Astrocyte (in vitro differentiated cells and primary cell): ENCODE measurements at regions not wholly inside any gene's neighbourhood (a gene's known extent, or its start where the extent isn't known, plus 50 kb on each side); places are given as distances from the start of the nearest gene placed in this dataset.

Experiments
- DNase-seq: peaks from one replicate; pipeline ENCODE4 v3.0.0-alpha.2; 2010; ENCODE audit warnings: low read depth
- FAIRE-seq: peaks from 2 replicates; lab custom pipeline; 2011; peaks lifted over from hg19 to GRCh38; lab: Jason Lieb, UNC
- H2AFZ ChIP-seq: 2 replicates; pipeline ENCODE4 v1.6.0; 2012; ENCODE audit warnings: low read depth, low read length, inconsistent platforms
- H3K27ac ChIP-seq: 2 replicates; pipeline ENCODE4 v1.5.1; 2011; ENCODE audit warnings: low read depth, low read length, inconsistent platforms
- H3K27me3 ChIP-seq: 2 replicates; pipeline ENCODE4 v1.6.0; 2011; ENCODE audit warnings: low read length, inconsistent platforms; ENCODE audit not compliant: insufficient read depth
- H3K36me3 ChIP-seq: 2 replicates; pipeline ENCODE4 v1.5.1; 2011; ENCODE audit warnings: low read length, inconsistent platforms; ENCODE audit not compliant: insufficient read depth
- H3K4me1 ChIP-seq: 2 replicates; pipeline ENCODE4 v1.5.1; 2011; ENCODE audit warnings: low read length, inconsistent platforms; ENCODE audit not compliant: insufficient read depth
- H3K4me2 ChIP-seq: 2 replicates; pipeline ENCODE4 v1.6.0; 2012; ENCODE audit warnings: low read length, inconsistent platforms
- H3K4me3 ChIP-seq: 2 replicates; pipeline ENCODE4 v1.5.1; 2011; ENCODE audit warnings: low read depth, mild to moderate bottlenecking, low read length, inconsistent platforms; ENCODE audit not compliant: insufficient read depth
- H3K79me2 ChIP-seq: 2 replicates; pipeline ENCODE4 v1.6.0; 2012; ENCODE audit warnings: mild to moderate bottlenecking, low read length, inconsistent platforms; ENCODE audit not compliant: insufficient read depth
- H3K9ac ChIP-seq: 2 replicates; pipeline ENCODE4 v1.6.0; 2012; ENCODE audit warnings: mild to moderate bottlenecking, low read length, inconsistent platforms
- H3K9me3 ChIP-seq: 2 replicates; pipeline ENCODE4 v1.5.1; 2012; ENCODE audit warnings: low read depth, mild to moderate bottlenecking, low read length, inconsistent platforms; ENCODE audit not compliant: insufficient read depth
- H4K20me1 ChIP-seq: 2 replicates; pipeline ENCODE4 v1.6.0; 2012; ENCODE audit warnings: low read length, inconsistent platforms; ENCODE audit not compliant: insufficient read depth
- H3K27ac Mint-ChIP-seq: one replicate; pipeline ENCODE4 v1.8.0; 2021; ENCODE audit warnings: mild to moderate bottlenecking, mixed read lengths; ENCODE audit not compliant: unreplicated experiment
- H3K27me3 Mint-ChIP-seq: one replicate; pipeline ENCODE4 v1.8.0; 2021; ENCODE audit warnings: low read depth, mixed read lengths; ENCODE audit not compliant: unreplicated experiment
- H3K36me3 Mint-ChIP-seq: one replicate; pipeline ENCODE4 v1.8.0; 2021; ENCODE audit warnings: low read depth, mixed read lengths; ENCODE audit not compliant: unreplicated experiment
- H3K4me1 Mint-ChIP-seq: one replicate; pipeline ENCODE4 v1.8.0; 2021; ENCODE audit warnings: low read depth, mixed read lengths; ENCODE audit not compliant: unreplicated experiment
- H3K4me3 Mint-ChIP-seq: one replicate; pipeline ENCODE4 v1.8.0; 2021; ENCODE audit warnings: mild to moderate bottlenecking, moderate library complexity, mixed read lengths; ENCODE audit not compliant: unreplicated experiment
- H3K9me3 Mint-ChIP-seq: one replicate; pipeline ENCODE4 v1.8.0; 2021; ENCODE audit warnings: mild to moderate bottlenecking, mixed read lengths; ENCODE audit not compliant: unreplicated experiment
- EZH2 ChIP-seq: IDR thresholded peaks from 2 replicates; pipeline ENCODE4 v1.6.1; 2012; ENCODE audit warnings: mild to moderate bottlenecking, low read length, inconsistent platforms; ENCODE audit not compliant: insufficient read depth
- TF ChIP-seq, protein P1 (sequence below): IDR thresholded peaks from 2 replicates; pipeline ENCODE4 v1.5.1; 2011; ENCODE audit warnings: low read depth, mild to moderate bottlenecking, inconsistent platforms, low read length, moderate library complexity; ENCODE audit not compliant: insufficient read depth

GRCh38 chr16:62353355-62353754 is 317.1 kb upstream of the CDH8 start:
- TF ChIP-seq, protein P1, sequence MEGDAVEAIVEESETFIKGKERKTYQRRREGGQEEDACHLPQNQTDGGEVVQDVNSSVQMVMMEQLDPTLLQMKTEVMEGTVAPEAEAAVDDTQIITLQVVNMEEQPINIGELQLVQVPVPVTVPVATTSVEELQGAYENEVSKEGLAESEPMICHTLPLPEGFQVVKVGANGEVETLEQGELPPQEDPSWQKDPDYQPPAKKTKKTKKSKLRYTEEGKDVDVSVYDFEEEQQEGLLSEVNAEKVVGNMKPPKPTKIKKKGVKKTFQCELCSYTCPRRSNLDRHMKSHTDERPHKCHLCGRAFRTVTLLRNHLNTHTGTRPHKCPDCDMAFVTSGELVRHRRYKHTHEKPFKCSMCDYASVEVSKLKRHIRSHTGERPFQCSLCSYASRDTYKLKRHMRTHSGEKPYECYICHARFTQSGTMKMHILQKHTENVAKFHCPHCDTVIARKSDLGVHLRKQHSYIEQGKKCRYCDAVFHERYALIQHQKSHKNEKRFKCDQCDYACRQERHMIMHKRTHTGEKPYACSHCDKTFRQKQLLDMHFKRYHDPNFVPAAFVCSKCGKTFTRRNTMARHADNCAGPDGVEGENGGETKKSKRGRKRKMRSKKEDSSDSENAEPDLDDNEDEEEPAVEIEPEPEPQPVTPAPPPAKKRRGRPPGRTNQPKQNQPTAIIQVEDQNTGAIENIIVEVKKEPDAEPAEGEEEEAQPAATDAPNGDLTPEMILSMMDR: no peak
- no peak for TF ChIP-seq EZH2
- no peak overlapping the region for H3K4me3 Mint-ChIP-seq
- no peaks in the 10 kb centered on the region for H3K27me3 ChIP-seq

GRCh38 chr16:62342216-62342615 is 306.0 kb upstream of the CDH8 start:
- Histone ChIP-seq H3K36me3 (no peaks in the 10 kb centered on the region), H2AFZ (no peak overlapping the region), H3K27me3 (no peaks in the 10 kb centered on the region), H3K79me2 (no peaks in the 10 kb centered on the region), H3K27ac (no peak overlapping the region), H3K9ac (no peak overlapping the region), H3K4me1 (no peaks in the 10 kb centered on the region), H4K20me1 (no peaks in the 10 kb centered on the region), H3K9me3 (no peaks in the 10 kb centered on the region), H3K4me3 (no peak overlapping the region), H3K4me2 (no peak overlapping the region)
- Mint-ChIP-seq H3K4me3 (no peak overlapping the region), H3K36me3 (no peaks in the 10 kb centered on the region), H3K27me3 (no peaks in the 10 kb centered on the region), H3K27ac (no peak overlapping the region), H3K9me3 (no peaks in the 10 kb centered on the region), H3K4me1 (no peaks in the 10 kb centered on the region)
- DNase-seq (no peak), FAIRE-seq (no peak)
- no peak for TF ChIP-seq EZH2
- TF ChIP-seq, protein P1: no peak

More at GRCh38 chr16:62353355-62353754, 317.1 kb upstream of the CDH8 start:
- H3K27ac Mint-ChIP-seq: no peak overlapping the region
- H3K4me1 Mint-ChIP-seq: no peaks in the 10 kb centered on the region
- DNase-seq (no peak), FAIRE-seq (no peak)
- H3K36me3 Mint-ChIP-seq: no peaks in the 10 kb centered on the region
- no peak overlapping the region for H3K4me2 ChIP-seq
- H3K9me3 ChIP-seq: no peaks in the 10 kb centered on the region
- no peaks in the 10 kb centered on the region for H3K79me2 ChIP-seq
- no peaks in the 10 kb centered on the region for H4K20me1 ChIP-seq
- H3K27me3 Mint-ChIP-seq: no peaks in the 10 kb centered on the region
- no peak overlapping the region for H3K4me3 ChIP-seq
- no peak overlapping the region for H3K9ac ChIP-seq
- no peak overlapping the region for H3K27ac ChIP-seq
- no peaks in the 10 kb centered on the region for H3K4me1 ChIP-seq
- no peaks in the 10 kb centered on the region for H3K36me3 ChIP-seq
- H3K9me3 Mint-ChIP-seq: no peaks in the 10 kb centered on the region
- H2AFZ ChIP-seq: no peak overlapping the region

GRCh38 chr16:62335356-62335755 is 299.1 kb upstream of the CDH8 start:
- no peak for DNase-seq
- no peak overlapping the region for H3K27ac ChIP-seq
- H3K9ac ChIP-seq: no peak overlapping the region
- no peak for TF ChIP-seq EZH2
- TF ChIP-seq, protein P1: no peak
- no peaks in the 10 kb centered on the region for H3K4me1 ChIP-seq
- no peaks in the 10 kb centered on the region for H3K4me1 Mint-ChIP-seq
- no peak overlapping the region for H3K4me2 ChIP-seq
- no peaks in the 10 kb centered on the region for H4K20me1 ChIP-seq
- no peak overlapping the region for H3K4me3 Mint-ChIP-seq
- no peaks in the 10 kb centered on the region for H3K36me3 ChIP-seq
- FAIRE-seq: no peak
- no peaks in the 10 kb centered on the region for H3K27me3 ChIP-seq
- no peaks in the 10 kb centered on the region for H3K79me2 ChIP-seq
- H3K27ac Mint-ChIP-seq: no peak overlapping the region
- no peak overlapping the region for H2AFZ ChIP-seq
- H3K9me3 ChIP-seq: no peaks in the 10 kb centered on the region
- no peaks in the 10 kb centered on the region for H3K36me3 Mint-ChIP-seq
- H3K9me3 Mint-ChIP-seq: no peaks in the 10 kb centered on the region
- H3K4me3 ChIP-seq: no peak overlapping the region
- no peaks in the 10 kb centered on the region for H3K27me3 Mint-ChIP-seq
